H1 (cell line): ENCODE measurements at regions not wholly inside any gene's neighbourhood (a gene's known extent, or its start where the extent isn't known, plus 50 kb on each side); places are given as distances from the start of the nearest gene placed in this dataset.

Experiments
- ATF3 ChIP-seq: IDR thresholded peaks from 2 replicates; pipeline ENCODE4 v1.6.1; 2011; ENCODE audit warnings: low read depth, mild to moderate bottlenecking, low read length; ENCODE audit not compliant: insufficient read depth
- CBX8 ChIP-seq: fragments of 300-800, 300-1000 bp; sonication (generic); IDR thresholded peaks from 2 replicates; pipeline ENCODE4 v1.7.1; 2016; ENCODE audit warnings: low read depth, low read length, borderline replicate concordance
- CEBPB ChIP-seq: IDR thresholded peaks from 2 replicates; pipeline ENCODE4 v1.6.1; 2012; ENCODE audit warnings: low read depth, low read length
- CTCF ChIP-seq, 3 experiments: IDR thresholded peaks; 1 replicate in 2 of 3; 2 replicates in 1 of 3; pipeline versions ENCODE4 v1.5.1 to v1.6.1; 2011; ENCODE audit warnings: low read length in 3 of 3, mild to moderate bottlenecking in 3 of 3, inconsistent platforms in 2 of 3, low read depth in 1 of 3, moderate library complexity in 1 of 3; ENCODE audit not compliant: insufficient read depth in 1 of 3; ENCODE audit errors: control extremely low read depth in 1 of 3
- EZH2 ChIP-seq: fragments of 200-600 bp; sonication (generic); IDR thresholded peaks from 2 replicates; pipeline ENCODE4 v1.7.1; 2012; ENCODE audit warnings: low read depth, mild to moderate bottlenecking, moderate library complexity, low read length, inconsistent platforms; ENCODE audit not compliant: severe bottlenecking
- HDAC6 ChIP-seq: IDR thresholded peaks from one replicate; pipeline ENCODE4 v1.7.1; 2012; ENCODE audit warnings: low read depth, mild to moderate bottlenecking, inconsistent platforms, low read length, moderate library complexity
- POLR2A ChIP-seq, 2 experiments: IDR thresholded peaks; 1 replicate in 1 of 2; 2 replicates in 1 of 2; pipeline ENCODE4 v1.6.1; 2011; ENCODE audit warnings: low read depth in 2 of 2, low read length in 2 of 2, mild to moderate bottlenecking in 2 of 2; ENCODE audit errors: control extremely low read depth in 1 of 2
- POLR2AphosphoS5 ChIP-seq: IDR thresholded peaks from 2 replicates; pipeline ENCODE4 v1.6.1; 2011; ENCODE audit warnings: low read depth, low read length
- USF2 ChIP-seq: IDR thresholded peaks from 2 replicates; pipeline ENCODE4 v1.6.1; 2011; ENCODE audit warnings: low read length, improper control_type of control experiment
- TF ChIP-seq, protein P1 (sequence below): IDR thresholded peaks from 2 replicates; pipeline ENCODE4 v1.6.1; 2012; ENCODE audit warnings: inconsistent platforms

GRCh38 chr14:87305345-87305744, 687.6 kb downstream of the GALC start:
- TF ChIP-seq POLR2AphosphoS5 = no peak
- TF ChIP-seq HDAC6 = no peak
- TF ChIP-seq POLR2A (IDR thresholded peaks at IDR 0.05; ENCODE audit: control extremely low read depth in 1 of 2, low read depth in 2 of 2, low read length in 2 of 2) = no peak
- no peak for TF ChIP-seq ATF3
- no peak for TF ChIP-seq CTCF (IDR thresholded peaks at IDR 0.05; ENCODE audit: control extremely low read depth in 1 of 3, insufficient read depth in 1 of 3, low read depth in 1 of 3, low read length in 3 of 3)
- TF ChIP-seq, protein P1, sequence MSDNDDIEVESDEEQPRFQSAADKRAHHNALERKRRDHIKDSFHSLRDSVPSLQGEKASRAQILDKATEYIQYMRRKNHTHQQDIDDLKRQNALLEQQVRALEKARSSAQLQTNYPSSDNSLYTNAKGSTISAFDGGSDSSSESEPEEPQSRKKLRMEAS = no peak
- no peak for TF ChIP-seq USF2
- no peak for TF ChIP-seq CBX8
- TF ChIP-seq EZH2 = no peak
- no peak for TF ChIP-seq CEBPB
